ENCODE measurements at regions not wholly inside any gene's neighbourhood (a gene's known extent, or its start where the extent isn't known, plus 50 kb on each side); places are given as distances from the start of the nearest gene placed in this dataset.
"Not testable (repeated sequence)": the region's sequence is repeated elsewhere in the genome, so short reads cannot be mapped to it uniquely, and the experiment has no call there.

DNA sequence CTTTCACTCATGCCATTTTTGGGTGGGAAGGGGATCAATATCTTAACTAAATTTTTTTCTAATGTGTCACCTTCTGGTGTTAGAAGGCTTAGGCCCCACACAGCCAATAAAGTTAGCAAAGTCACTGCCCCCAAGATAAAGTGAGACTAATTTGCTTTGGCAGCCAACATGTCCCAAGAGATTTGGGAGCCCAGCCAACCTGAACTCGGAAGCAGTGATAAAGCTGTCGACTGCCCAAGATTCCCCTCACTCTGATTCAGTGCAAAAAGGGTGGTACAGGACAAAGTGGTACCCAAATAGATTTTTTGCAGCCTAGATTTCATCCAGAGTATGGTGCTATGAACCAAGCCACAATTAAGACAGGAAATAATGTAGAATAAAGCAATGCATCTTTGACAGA is 572.5 kb upstream of the ARRDC3 start:
- H3K9me3 ChIP-seq, result no peaks in the 10 kb centered on the region
- no peaks in the 10 kb centered on the region for H3K36me3 ChIP-seq
- no peak overlapping the region for H3K4me3 ChIP-seq
- DNase-seq, result no peak
- peaks cover 2% of the 10 kb centered on the region; the same call in 1 of the 2 replicates for H3K27me3 ChIP-seq

DNA sequence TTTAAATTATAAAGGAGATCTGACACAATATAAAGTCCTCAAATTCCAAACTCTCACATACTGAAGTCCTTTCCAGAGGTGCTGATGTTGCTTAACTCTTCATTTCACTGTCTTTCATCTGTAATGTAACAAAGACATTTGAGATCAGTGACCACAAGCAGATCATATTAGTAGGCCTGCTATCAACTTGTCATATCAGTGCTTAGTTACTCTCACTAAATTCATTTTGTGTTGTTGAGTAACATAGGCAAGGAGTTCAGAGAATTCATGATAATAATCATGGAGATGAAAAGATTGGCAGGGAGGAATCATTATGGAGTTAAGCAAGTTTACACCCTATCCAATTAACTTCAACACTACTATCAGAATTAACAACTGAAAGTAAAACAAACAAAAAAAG is 571.0 kb upstream of the ARRDC3 start:
- H3K9me3 ChIP-seq, result no peaks in the 10 kb centered on the region

DNA sequence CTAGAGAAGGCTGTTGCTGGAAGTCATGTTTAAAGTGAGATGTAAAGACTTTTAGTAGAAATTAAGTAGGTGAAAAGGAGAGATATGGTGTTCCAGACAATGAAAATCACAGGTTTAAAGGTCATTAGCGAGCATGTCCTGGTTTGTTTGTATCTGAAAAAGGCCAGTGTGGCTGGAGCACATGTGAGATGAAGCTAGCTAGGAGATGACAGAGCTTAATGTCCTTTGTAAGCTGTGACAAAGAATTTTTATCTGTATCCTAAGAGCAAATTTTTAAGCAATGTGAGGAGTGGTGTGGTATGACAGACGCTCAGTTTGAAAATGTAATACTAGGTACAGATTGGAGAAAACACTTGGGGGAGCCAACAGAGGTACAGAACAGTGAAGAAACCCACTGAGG is 567.2 kb upstream of the ARRDC3 start:
- Histone ChIP-seq H3K9me3 (no peaks in the 10 kb centered on the region), H3K27me3 (peaks cover 7% of the 10 kb centered on the region), H3K36me3 (no peaks in the 10 kb centered on the region), H3K4me3 (no peak overlapping the region)
- no peak for DNase-seq

More for the DNA sequence above, 571.0 kb upstream of the ARRDC3 start:
- DNase-seq, result no peak
- Histone ChIP-seq H3K4me3 (no peak overlapping the region), H3K27me3 (peaks cover 2% of the 10 kb centered on the region; the same call in 1 of the 2 replicates), H3K36me3 (no peaks in the 10 kb centered on the region)

DNA sequence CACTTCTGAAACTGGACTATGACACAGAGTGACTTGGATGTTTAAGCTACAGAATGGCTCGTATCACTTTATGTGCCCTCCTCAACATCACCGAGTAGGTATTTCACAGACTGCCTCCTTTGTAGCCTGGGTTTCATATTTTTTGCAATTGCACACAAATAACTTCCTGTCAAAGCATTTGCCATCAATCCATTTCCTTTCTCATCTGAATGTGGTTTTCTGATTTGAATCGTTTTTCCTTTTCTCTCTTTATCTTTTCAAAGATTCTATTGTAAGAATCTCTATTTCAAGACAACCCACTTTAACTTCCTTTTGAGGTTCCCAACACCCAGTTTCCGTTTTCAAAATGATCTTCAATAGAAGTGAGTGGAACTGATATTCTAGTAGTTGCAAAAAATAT is 563.8 kb upstream of the ARRDC3 start:
- peaks cover 7% of the 10 kb centered on the region for H3K27me3 ChIP-seq
- H3K4me3 ChIP-seq, result no peak overlapping the region
- no peaks in the 10 kb centered on the region for H3K9me3 ChIP-seq
- no peaks in the 10 kb centered on the region for H3K36me3 ChIP-seq
- no peak for DNase-seq

- no peaks in the 10 kb centered on the region for H3K36me3 ChIP-seq
- H3K9me3 ChIP-seq, result no peaks in the 10 kb centered on the region
- no peak overlapping the region for H3K4me3 ChIP-seq
- no peak for DNase-seq
- no peaks in the 10 kb centered on the region for H3K27me3 ChIP-seq
Observed at GRCh38 chr5:91941588-91941987, 558.5 kb upstream of the ARRDC3 start.

- Histone ChIP-seq H3K27me3 (no peaks in the 10 kb centered on the region), H3K36me3 (no peaks in the 10 kb centered on the region), H3K4me3 (no peak overlapping the region), H3K9me3 (no peaks in the 10 kb centered on the region)
- no peak for DNase-seq
Observed at GRCh38 chr5:91938441-91938840, 555.3 kb upstream of the ARRDC3 start.

DNA sequence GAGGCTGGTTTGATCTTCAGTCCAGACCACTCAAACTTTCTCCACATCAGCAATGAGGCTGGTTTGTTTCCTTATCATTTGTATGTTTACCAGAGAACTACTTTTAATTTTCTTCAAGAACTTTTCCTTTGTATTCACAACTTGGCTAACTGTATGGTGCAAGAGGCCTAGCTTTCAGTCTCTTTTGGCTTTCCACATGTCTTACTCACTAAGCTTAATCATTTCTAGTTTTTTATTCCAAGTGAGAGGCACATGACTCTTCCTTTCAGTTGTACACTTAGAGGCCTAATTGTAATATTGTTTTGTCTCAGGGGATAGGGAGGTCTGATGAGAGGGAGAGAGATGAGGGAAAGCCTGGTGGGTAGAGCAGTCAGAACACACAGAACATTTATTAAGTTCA is 554.0 kb upstream of the ARRDC3 start:
- no peak overlapping the region for H3K4me3 ChIP-seq
- no peak for DNase-seq
- no peaks in the 10 kb centered on the region for H3K27me3 ChIP-seq
- no peaks in the 10 kb centered on the region for H3K9me3 ChIP-seq
- no peaks in the 10 kb centered on the region for H3K36me3 ChIP-seq

DNA sequence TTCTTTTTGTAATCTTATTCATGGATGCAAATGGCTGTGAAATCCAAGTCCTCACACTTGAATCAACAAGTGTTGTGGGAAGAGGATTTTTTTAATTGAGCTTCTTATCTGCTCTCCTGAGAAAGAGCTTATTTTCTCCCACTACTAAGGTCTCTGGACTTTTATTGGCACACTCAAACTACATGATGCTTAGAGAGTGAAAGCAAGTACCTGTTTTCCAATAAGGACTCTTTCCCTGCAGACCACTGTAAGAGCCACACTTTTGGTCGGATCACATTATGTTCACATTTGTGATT is 546.4 kb upstream of the ARRDC3 start:
- Histone ChIP-seq H3K4me3 (no peak overlapping the region), H3K36me3 (no peaks in the 10 kb centered on the region), H3K9me3 (no peaks in the 10 kb centered on the region), H3K27me3 (no peaks in the 10 kb centered on the region)
- DNase-seq, result no peak

GRCh38 chr5:91928754-91929521 is 545.8 kb upstream of the ARRDC3 start:
- no peak overlapping the region for H3K4me3 ChIP-seq
- DNase-seq, result no peak
- H3K27me3 ChIP-seq, result no peaks in the 10 kb centered on the region
- no peaks in the 10 kb centered on the region for H3K9me3 ChIP-seq
- no peaks in the 10 kb centered on the region for H3K36me3 ChIP-seq

DNA sequence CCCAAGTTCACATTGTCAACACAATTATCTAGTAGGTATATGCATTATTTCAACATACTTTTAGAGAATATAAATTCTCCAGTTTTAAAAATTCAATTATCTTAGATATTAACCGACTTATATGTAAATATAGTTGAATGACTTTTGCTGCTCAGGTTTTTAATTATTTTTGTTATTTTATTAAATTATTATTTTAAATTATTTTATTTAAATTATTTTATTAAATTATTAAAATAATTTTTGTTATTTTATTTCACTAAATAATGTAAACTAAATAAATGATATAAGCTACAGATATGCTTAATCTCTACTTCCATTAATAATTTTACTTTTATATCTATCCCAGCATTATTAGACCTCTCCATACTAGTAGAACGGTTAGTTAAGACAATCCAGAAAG is 544.3 kb upstream of the ARRDC3 start:
- Histone ChIP-seq H3K36me3 (no peaks in the 10 kb centered on the region), H3K27me3 (no peaks in the 10 kb centered on the region), H3K4me3 (no peak overlapping the region), H3K9me3 (no peaks in the 10 kb centered on the region)
- DNase-seq, result no peak

- Histone ChIP-seq H3K36me3 (no peaks in the 10 kb centered on the region), H3K4me3 (no peak overlapping the region), H3K27me3 (no peaks in the 10 kb centered on the region), H3K9me3 (no peaks in the 10 kb centered on the region)
- no peak for DNase-seq
Observed at GRCh38 chr5:91925249-91925648, 542.1 kb upstream of the ARRDC3 start.

DNA sequence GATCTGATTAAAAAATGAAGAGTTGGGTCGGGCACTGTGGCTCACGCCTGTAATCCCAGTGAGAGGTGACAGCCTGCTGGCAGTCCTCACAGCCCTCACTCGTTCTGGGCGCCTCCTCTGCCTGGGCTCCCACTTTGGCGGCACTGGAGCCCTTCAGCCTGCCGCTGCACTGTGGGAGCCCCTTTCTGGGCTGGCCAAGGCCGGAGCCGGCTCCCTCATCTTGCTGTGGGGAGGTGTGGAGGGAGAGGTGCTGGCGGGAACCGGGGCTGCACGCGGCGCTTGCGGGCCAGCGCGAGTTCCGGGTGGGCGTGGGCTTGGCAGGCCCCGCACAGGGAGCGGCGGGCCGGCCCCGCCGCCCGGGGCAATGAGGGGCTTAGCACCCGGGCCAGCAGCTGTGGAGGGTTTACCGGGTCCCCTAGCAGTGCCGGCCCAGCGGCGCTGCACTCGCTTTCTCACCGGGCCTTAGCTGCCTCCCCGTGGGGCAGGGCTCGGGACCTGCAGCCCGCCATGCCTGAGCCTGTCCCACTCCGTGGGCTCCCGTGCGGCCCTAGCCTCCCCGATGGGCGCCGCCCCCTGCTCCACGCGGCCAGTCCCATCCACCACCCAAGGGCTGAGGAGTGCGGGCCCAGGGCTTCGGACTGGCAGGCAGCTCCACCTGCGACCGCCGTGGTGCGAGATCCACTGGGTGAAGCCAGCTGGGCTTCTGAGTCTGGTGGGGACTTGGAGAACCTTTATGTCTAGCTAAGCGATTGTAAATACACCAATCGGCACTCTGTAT is 534.1 kb upstream of the ARRDC3 start:
- H3K27me3 ChIP-seq, H3K9me3 ChIP-seq, H3K36me3 ChIP-seq, H3K4me3 ChIP-seq, DNase-seq: not testable (repeated sequence)

DNA sequence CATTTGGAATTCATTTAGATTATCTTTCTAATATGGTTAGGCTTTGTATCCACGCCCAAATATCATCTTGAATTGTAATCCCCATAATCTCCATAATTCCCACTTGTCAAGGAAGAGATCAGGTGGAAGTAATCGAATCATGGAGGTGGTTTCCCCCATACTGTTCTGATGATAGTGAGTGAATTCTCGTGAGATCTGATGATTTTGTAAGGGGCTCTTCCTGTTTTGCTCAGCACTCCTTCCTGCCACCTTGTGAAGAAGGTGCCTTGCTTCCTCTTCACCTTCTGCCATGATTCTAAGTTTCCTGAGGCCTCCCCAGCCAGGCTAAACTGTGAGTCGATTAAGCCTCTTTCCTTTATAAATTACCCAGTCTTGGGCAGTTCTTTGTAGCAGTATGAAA is 527.5 kb upstream of the ARRDC3 start:
- DNase-seq, result no peak
- Histone ChIP-seq H3K27me3 (no peaks in the 10 kb centered on the region), H3K4me3 (no peak overlapping the region), H3K36me3 (no peaks in the 10 kb centered on the region), H3K9me3 (no peaks in the 10 kb centered on the region)

DNA sequence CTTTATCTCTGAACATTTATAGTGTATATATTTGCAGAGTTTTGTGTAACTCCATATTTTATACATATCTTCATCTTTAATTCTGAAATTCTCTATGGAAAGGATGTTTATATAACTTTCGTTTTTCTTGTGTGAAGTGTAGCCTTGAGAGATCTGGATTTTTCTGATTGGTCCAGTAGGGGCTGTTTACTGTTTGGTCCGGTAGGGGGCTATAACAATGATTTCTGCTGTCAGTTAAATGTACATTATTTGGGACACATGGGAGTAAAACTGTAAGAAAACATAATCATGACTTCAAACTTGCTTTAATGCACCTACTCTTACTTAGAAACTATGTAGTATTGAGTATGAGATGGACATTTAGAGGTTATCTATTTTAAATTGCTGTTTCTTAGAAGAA is 527.1 kb upstream of the ARRDC3 start:
- Histone ChIP-seq H3K36me3 (no peaks in the 10 kb centered on the region), H3K4me3 (no peak overlapping the region), H3K27me3 (no peaks in the 10 kb centered on the region), H3K9me3 (no peaks in the 10 kb centered on the region)
- DNase-seq, result no peak

GRCh38 chr5:91906494-91906893 is 523.4 kb upstream of the ARRDC3 start:
- H3K4me3 ChIP-seq, result no peak overlapping the region
- no peaks in the 10 kb centered on the region for H3K9me3 ChIP-seq
- no peaks in the 10 kb centered on the region for H3K36me3 ChIP-seq
- H3K27me3 ChIP-seq, result 0 out of 2 replicates have a peak, but pooled peaks cover 5% of the 10 kb centered on the region
- no peak for DNase-seq

GRCh38 chr5:91906027-91906426 is 522.9 kb upstream of the ARRDC3 start:
- H3K36me3 ChIP-seq, result no peaks in the 10 kb centered on the region
- no peak overlapping the region for H3K4me3 ChIP-seq
- 0 out of 2 replicates have a peak, but pooled peaks cover 5% of the 10 kb centered on the region for H3K27me3 ChIP-seq
- no peaks in the 10 kb centered on the region for H3K9me3 ChIP-seq
- DNase-seq, result no peak

- Histone ChIP-seq H3K4me3 (no peak overlapping the region), H3K27me3 (0 out of 2 replicates have a peak, but pooled peaks cover 3% of the 10 kb centered on the region), H3K9me3 (no peaks in the 10 kb centered on the region), H3K36me3 (no peaks in the 10 kb centered on the region)
- DNase-seq, result no peak
Observed at GRCh38 chr5:91898898-91899297, 515.8 kb upstream of the ARRDC3 start.

- Histone ChIP-seq H3K9me3 (no peaks in the 10 kb centered on the region), H3K36me3 (no peaks in the 10 kb centered on the region), H3K27me3 (no peaks in the 10 kb centered on the region), H3K4me3 (no peak overlapping the region)
- no peak for DNase-seq
Observed at GRCh38 chr5:91898019-91898418, 514.9 kb upstream of the ARRDC3 start.
